A549 (cell line): ENCODE measurements at regions not wholly inside any gene's neighbourhood (a gene's known extent, or its start where the extent isn't known, plus 50 kb on each side); places are given as distances from the start of the nearest gene placed in this dataset.

ENCODE experiments used
- ATAC-seq, 2 experiments: fragments of 200-7000 bp in 1 of 2; fragments of >200 bp in 1 of 2; cut with Nextera tagmentation in 1 of 2; cut with Tn5 transposase in 1 of 2; 3 replicates each; pipeline versions ENCODE4 v1.8.0 to v1.9.1; 2018 to 2020; ENCODE audit warnings: mild to moderate bottlenecking in 1 of 2, moderate library complexity in 1 of 2
- CTCF ChIA-PET: fragments of 300-600 bp; sonication (Branson Sonifier 250); formaldehyde crosslinking; extraction: SDS; loops from one replicate; lab custom pipeline; 2021; ENCODE audit warnings: antibody characterized with exemption, inconsistent platforms; lab: Yijun Ruan, JAX
- POLR2A ChIA-PET: fragments of 350-600 bp; formaldehyde crosslinking; extraction: SDS; loops from one replicate; lab custom pipeline; 2021; ENCODE audit warnings: antibody characterized with exemption, inconsistent platforms; lab: Yijun Ruan, JAX
- DNase-seq, 2 experiments: peaks; one replicate each; pipeline versions ENCODE4 v3.0.0 to v3.0.0-alpha.2; 2011 to 2016; ENCODE audit warnings: low read depth in 1 of 2, low spot score in 1 of 2
- FAIRE-seq: peaks from 2 replicates; lab custom pipeline; 2011; peaks lifted over from hg19 to GRCh38; lab: Jason Lieb, UNC
- H3K27ac ChIP-seq, 2 experiments: fragments of >200 bp; sonication (Bioruptor Twin); formaldehyde crosslinking; 3 replicates each; pipeline ENCODE4 v1.5.1; 2016 to 2017
- H3K4me1 ChIP-seq: fragments of >200 bp; sonication (Bioruptor Twin); formaldehyde crosslinking; 3 replicates; pipeline ENCODE4 v1.6.1; 2016
- H3K4me2 ChIP-seq: fragments of >200 bp; sonication (Bioruptor Twin); formaldehyde crosslinking; 3 replicates; pipeline ENCODE4 v1.6.1; 2016
- H3K4me3 ChIP-seq: fragments of >200 bp; sonication (Bioruptor Twin); formaldehyde crosslinking; 3 replicates; pipeline ENCODE4 v1.5.1; 2016
- H3K9me3 ChIP-seq: fragments of >200 bp; sonication (Bioruptor Twin); formaldehyde crosslinking; 3 replicates; pipeline ENCODE4 v1.6.1; 2016
- CEBPB ChIP-seq, 2 experiments: fragments of >200 bp in 1 of 2; sonication (Bioruptor Twin) in 1 of 2; formaldehyde crosslinking in 1 of 2; IDR thresholded peaks; 2 replicates each; pipeline ENCODE4 v1.6.1; 2012 to 2016
- CHD2 ChIP-seq: fragments of 150-350 bp; IDR thresholded peaks from 2 replicates; pipeline ENCODE4 v1.6.1; 2014; ENCODE audit warnings: low read length; ENCODE audit not compliant: partially characterized antibody
- ESRRA ChIP-seq: fragments of 150-350 bp; IDR thresholded peaks from 2 replicates; pipeline ENCODE4 v1.6.1; 2014; ENCODE audit warnings: mild to moderate bottlenecking, low read length, borderline replicate concordance
- FOSB ChIP-seq: fragments of 250-450 bp; sonication (Bioruptor Pico); IDR thresholded peaks from 2 replicates; pipeline ENCODE4 v1.5.0; 2020; ENCODE audit warnings: mild to moderate bottlenecking, moderate library complexity
- HOXB13 ChIP-seq: fragments of 250-450 bp; sonication (Bioruptor Pico); IDR thresholded peaks from 2 replicates; pipeline ENCODE4 v1.5.0; 2020; ENCODE audit warnings: low read depth, mild to moderate bottlenecking, moderate library complexity
- KDM5A ChIP-seq: fragments of 200-600 bp; sonication (generic); IDR thresholded peaks from 2 replicates; pipeline ENCODE4 v1.6.1; 2016; ENCODE audit warnings: antibody characterized with exemption, mild to moderate bottlenecking
- MAFK ChIP-seq: fragments of 450-650 bp; IDR thresholded peaks from 2 replicates; pipeline ENCODE4 v1.6.1; 2014; ENCODE audit not compliant: partially characterized antibody
- MYC ChIP-seq: IDR thresholded peaks from 2 replicates; pipeline ENCODE4 v1.6.1; 2012; ENCODE audit warnings: mild to moderate bottlenecking, inconsistent platforms, low read length, improper control_type of control experiment, borderline replicate concordance
- NFE2L2 ChIP-seq: fragments of 150-350 bp; conservative IDR thresholded peaks from 2 replicates; pipeline ENCODE4 v1.6.1; 2014; ENCODE audit warnings: low read length
- NR3C1 ChIP-seq: fragments of >200 bp; sonication (Bioruptor Twin); formaldehyde crosslinking; IDR thresholded peaks from 3 replicates; pipeline ENCODE4 v1.6.1; 2017
- POLR2A ChIP-seq: IDR thresholded peaks from 2 replicates; pipeline ENCODE4 v1.6.1; 2012; ENCODE audit warnings: mild to moderate bottlenecking, low read length
- RCOR1 ChIP-seq: fragments of 150-350 bp; IDR thresholded peaks from 2 replicates; pipeline ENCODE4 v1.6.1; 2014; ENCODE audit warnings: antibody characterized with exemption, low read length, low read depth
- RFX5 ChIP-seq: fragments of 450-650 bp; IDR thresholded peaks from 2 replicates; pipeline ENCODE4 v1.7.1; 2014; ENCODE audit warnings: antibody characterized with exemption, mild to moderate bottlenecking, moderate library complexity
- RNF2 ChIP-seq: fragments of 200-600 bp; sonication (generic); IDR thresholded peaks from 2 replicates; pipeline ENCODE4 v1.6.1; 2016; ENCODE audit warnings: low read depth, mild to moderate bottlenecking, antibody characterized with exemption, moderate library complexity, borderline replicate concordance
- SREBF2 ChIP-seq: fragments of 450-650 bp; IDR thresholded peaks from 2 replicates; pipeline ENCODE4 v1.6.1; 2014; ENCODE audit warnings: mild to moderate bottlenecking, moderate library complexity
- TP53 ChIP-seq: fragments of 250-450 bp; sonication (Bioruptor Pico); IDR thresholded peaks from 2 replicates; pipeline ENCODE4 v1.5.0; 2021; ENCODE audit warnings: mild to moderate bottlenecking, moderate library complexity
- ZFP36 ChIP-seq: fragments of 450-650 bp; IDR thresholded peaks from 2 replicates; pipeline ENCODE4 v1.6.1; 2014; ENCODE audit warnings: borderline replicate concordance; ENCODE audit not compliant: partially characterized antibody
- ZSCAN20 ChIP-seq: fragments of 250-450 bp; sonication (Bioruptor Pico); IDR thresholded peaks from 2 replicates; pipeline ENCODE4 v1.8.0; 2022; ENCODE audit warnings: mild to moderate bottlenecking, moderate library complexity
- WGBS: methylation state at CpG from one replicate; pipeline ENCODE4 v1.1.6; 2017; ENCODE audit errors: missing lambda C conversion rate; 5-methylcytosine and 5-hydroxymethylcytosine counted together
- TF ChIP-seq, protein P1 (sequence below): fragments of 250-450 bp; sonication (Bioruptor Pico); IDR thresholded peaks from 2 replicates; pipeline ENCODE4 v1.5.0; 2020; ENCODE audit warnings: low read depth, mild to moderate bottlenecking, moderate library complexity
- TF ChIP-seq, protein P2 (sequence below): IDR thresholded peaks from 2 replicates; pipeline ENCODE4 v1.6.1; 2012
- TF ChIP-seq, protein P3 (sequence below): fragments of 200-600 bp; sonication (generic); IDR thresholded peaks from 2 replicates; pipeline ENCODE4 v1.6.1; 2016; ENCODE audit warnings: antibody characterized with exemption, mild to moderate bottlenecking, moderate library complexity
- TF ChIP-seq, protein P4 (sequence below): fragments of >200 bp; sonication (Bioruptor Twin); formaldehyde crosslinking; IDR thresholded peaks from 2 replicates; pipeline ENCODE4 v1.6.1; 2016

DNA sequence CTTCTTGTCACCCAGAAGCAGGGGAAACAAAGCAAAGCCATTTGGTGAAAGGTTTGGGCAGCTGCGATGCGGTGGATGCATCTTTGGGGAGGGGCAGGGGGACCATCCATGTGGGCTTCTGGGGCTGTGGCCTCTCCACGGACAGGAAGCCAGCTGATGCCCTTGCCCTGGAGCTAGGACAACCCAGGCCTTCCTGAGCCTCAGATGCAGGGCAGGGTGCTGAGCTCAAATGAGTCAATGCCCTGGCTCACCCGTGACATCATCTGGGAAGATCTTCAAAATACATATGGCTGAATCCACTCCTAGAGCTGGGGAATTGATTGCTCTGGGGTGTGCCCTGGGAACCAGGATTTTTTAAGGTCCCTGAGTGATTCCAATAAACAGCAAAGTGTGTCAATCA is 1418.2 kb downstream of the TBC1D22A start (continued):
- no peak for TF ChIP-seq FOSB

DNA sequence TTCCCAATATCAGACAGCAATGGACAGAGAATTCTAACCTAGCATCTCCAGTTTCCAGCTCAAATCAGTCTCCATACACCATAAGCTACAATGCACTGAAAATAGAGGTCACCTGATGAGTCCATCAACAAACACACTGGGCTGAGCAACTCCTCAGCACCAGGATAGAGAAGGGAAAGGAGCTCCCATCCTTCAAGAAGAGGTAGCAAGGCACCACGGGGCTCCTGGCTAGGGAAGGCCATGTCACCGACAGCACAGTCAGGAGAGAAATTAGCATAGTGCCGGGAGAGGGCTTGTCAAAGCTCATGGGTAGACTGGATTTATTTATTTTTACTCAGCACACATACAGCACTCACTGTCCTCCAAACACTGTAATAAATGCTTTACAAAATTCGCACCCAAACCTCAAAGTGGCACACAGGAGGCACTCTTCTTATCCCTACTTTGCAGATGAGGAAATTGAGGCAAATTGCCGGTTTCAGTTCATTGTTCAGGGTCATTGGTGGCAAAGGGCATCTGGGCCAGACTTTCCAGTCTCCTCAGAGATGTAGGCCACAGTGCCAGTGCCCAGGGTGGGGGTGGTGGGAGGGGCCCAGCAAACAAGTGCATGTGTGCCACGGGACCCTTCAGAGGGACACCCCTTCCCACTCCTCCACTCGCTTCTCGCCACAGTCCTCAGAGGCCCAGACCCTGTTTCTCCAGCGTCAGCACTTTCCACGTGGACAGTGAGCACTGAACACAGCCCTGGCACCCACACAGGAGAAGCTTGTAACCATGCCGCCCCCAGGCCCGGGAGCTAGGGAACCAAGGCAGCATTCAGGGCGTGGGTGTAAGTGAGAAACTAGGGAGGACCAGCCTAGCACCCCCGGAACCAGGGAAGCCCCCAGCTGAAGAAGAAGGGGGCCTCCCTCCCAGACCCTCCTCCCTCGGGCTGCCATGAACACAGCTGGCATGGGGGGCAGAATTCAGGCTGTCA is 1417.4 kb downstream of the TBC1D22A start:
- no peaks in the 10 kb centered on the region for H3K4me1 ChIP-seq
- ATAC-seq (no peak), FAIRE-seq (no peak), DNase-seq (no peak)
- CTCF ChIA-PET = no interaction called here
- H3K9me3 ChIP-seq = no peaks in the 10 kb centered on the region
- H3K4me3 ChIP-seq = no peak overlapping the region
- TF ChIP-seq ESRRA = no peak
- no peak for TF ChIP-seq HOXB13 (CRISPR knock-in tag)
- no peak for TF ChIP-seq ZSCAN20 (CRISPR knock-in tag)
- TF ChIP-seq RNF2 = no peak
- TF ChIP-seq TP53 = no peak
- TF ChIP-seq MAFK = peak; percentile 36
- no peak for TF ChIP-seq MYC
- TF ChIP-seq SREBF2 = no peak
- WGBS = 63% methylated on average over 9 of the region's 15 CpGs
- H3K27ac ChIP-seq = no peak overlapping the region
- H3K4me2 ChIP-seq = no peak overlapping the region
- POLR2A ChIA-PET = no interaction called here

DNA sequence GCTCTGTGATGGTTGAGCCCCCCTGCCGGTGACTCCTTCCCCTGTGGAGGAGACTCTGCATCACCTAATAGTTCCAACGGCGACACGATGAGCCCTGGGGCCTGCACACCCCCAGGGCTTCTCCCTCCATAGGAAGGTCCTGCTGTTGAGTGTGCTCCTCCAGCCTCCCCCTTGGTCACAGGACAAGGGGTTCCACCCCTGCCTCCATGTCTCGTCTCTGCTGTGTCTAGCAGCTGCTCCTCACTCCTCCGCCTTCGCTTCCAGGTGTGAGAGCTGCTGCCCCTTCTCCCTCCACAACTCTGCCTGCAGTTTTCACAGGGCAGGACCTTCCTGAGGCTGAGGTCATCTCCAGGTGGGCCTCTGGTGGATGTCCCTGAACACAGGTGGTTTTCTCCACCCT is 1416.1 kb downstream of the TBC1D22A start:
- FAIRE-seq (no peak), ATAC-seq (no peak), DNase-seq (no peak)
- WGBS = 95% methylated on average over 7 of the region's 7 CpGs
- ChIA-PET CTCF (no interaction called here), POLR2A (no interaction called here)
- Histone ChIP-seq H3K9me3 (no peaks in the 10 kb centered on the region), H3K4me1 (no peaks in the 10 kb centered on the region), H3K4me2 (no peak overlapping the region), H3K4me3 (no peak overlapping the region), H3K27ac (no peak overlapping the region)
- TF ChIP-seq, protein P1, sequence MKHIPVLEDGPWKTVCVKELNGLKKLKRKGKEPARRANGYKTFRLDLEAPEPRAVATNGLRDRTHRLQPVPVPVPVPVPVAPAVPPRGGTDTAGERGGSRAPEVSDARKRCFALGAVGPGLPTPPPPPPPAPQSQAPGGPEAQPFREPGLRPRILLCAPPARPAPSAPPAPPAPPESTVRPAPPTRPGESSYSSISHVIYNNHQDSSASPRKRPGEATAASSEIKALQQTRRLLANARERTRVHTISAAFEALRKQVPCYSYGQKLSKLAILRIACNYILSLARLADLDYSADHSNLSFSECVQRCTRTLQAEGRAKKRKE (CRISPR knock-in tag) = no peak
- TF ChIP-seq CHD2 (no peak), POLR2A (no peak), SREBF2 (no peak), RCOR1 (no peak), CEBPB (IDR thresholded peaks at IDR 0.05) (no peak), FOSB (no peak), NR3C1 (no peak), ZFP36 (no peak), NFE2L2 (no peak), ESRRA (no peak), KDM5A (no peak), RFX5 (no peak)
- TF ChIP-seq, protein P2, sequence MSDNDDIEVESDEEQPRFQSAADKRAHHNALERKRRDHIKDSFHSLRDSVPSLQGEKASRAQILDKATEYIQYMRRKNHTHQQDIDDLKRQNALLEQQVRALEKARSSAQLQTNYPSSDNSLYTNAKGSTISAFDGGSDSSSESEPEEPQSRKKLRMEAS = no peak
- TF ChIP-seq, protein P3, sequence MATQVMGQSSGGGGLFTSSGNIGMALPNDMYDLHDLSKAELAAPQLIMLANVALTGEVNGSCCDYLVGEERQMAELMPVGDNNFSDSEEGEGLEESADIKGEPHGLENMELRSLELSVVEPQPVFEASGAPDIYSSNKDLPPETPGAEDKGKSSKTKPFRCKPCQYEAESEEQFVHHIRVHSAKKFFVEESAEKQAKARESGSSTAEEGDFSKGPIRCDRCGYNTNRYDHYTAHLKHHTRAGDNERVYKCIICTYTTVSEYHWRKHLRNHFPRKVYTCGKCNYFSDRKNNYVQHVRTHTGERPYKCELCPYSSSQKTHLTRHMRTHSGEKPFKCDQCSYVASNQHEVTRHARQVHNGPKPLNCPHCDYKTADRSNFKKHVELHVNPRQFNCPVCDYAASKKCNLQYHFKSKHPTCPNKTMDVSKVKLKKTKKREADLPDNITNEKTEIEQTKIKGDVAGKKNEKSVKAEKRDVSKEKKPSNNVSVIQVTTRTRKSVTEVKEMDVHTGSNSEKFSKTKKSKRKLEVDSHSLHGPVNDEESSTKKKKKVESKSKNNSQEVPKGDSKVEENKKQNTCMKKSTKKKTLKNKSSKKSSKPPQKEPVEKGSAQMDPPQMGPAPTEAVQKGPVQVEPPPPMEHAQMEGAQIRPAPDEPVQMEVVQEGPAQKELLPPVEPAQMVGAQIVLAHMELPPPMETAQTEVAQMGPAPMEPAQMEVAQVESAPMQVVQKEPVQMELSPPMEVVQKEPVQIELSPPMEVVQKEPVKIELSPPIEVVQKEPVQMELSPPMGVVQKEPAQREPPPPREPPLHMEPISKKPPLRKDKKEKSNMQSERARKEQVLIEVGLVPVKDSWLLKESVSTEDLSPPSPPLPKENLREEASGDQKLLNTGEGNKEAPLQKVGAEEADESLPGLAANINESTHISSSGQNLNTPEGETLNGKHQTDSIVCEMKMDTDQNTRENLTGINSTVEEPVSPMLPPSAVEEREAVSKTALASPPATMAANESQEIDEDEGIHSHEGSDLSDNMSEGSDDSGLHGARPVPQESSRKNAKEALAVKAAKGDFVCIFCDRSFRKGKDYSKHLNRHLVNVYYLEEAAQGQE = no peak
- TF ChIP-seq, protein P4, sequence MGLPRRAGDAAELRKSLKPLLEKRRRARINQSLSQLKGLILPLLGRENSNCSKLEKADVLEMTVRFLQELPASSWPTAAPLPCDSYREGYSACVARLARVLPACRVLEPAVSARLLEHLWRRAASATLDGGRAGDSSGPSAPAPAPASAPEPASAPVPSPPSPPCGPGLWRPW = no peak
